Neural cell (in vitro differentiated cells): ENCODE measurements at regions not wholly inside any gene's neighbourhood (a gene's known extent, or its start where the extent isn't known, plus 50 kb on each side); places are given as distances from the start of the nearest gene placed in this dataset.

Experiments
- CTCF ChIP-seq: fragments of 450-650 bp; IDR thresholded peaks from 2 replicates; pipeline ENCODE4 v1.5.1; 2014; ENCODE audit warnings: antibody characterized with exemption, mild to moderate bottlenecking, moderate library complexity; ENCODE audit not compliant: poor library complexity, severe bottlenecking
- EP300 ChIP-seq: fragments of 450-650 bp; conservative IDR thresholded peaks from 2 replicates; pipeline ENCODE4 v1.6.1; 2014; ENCODE audit warnings: antibody characterized with exemption, mild to moderate bottlenecking, moderate library complexity; ENCODE audit not compliant: poor library complexity, severe bottlenecking
- EZH2 ChIP-seq: fragments of 200-600, 300-800 bp; shearing (Covaris generic), sonication (generic); IDR thresholded peaks from 2 replicates; pipeline ENCODE4 v1.6.1; 2014; ENCODE audit warnings: antibody characterized with exemption, low read length, borderline replicate concordance, mild to moderate bottlenecking; ENCODE audit not compliant: insufficient read depth, poor library complexity, severe bottlenecking
- MXI1 ChIP-seq: fragments of 450-650 bp; conservative IDR thresholded peaks from 2 replicates; pipeline ENCODE4 v1.6.1; 2014; ENCODE audit warnings: antibody characterized with exemption, mild to moderate bottlenecking; ENCODE audit not compliant: poor library complexity, severe bottlenecking
- POLR2AphosphoS5 ChIP-seq: IDR thresholded peaks from 2 replicates; pipeline ENCODE4 v1.6.1; 2012
- RAD21 ChIP-seq: fragments of 450-650 bp; conservative IDR thresholded peaks from 2 replicates; pipeline ENCODE4 v1.6.1; 2014; ENCODE audit warnings: antibody characterized with exemption, mild to moderate bottlenecking, moderate library complexity
- REST ChIP-seq: IDR thresholded peaks from 2 replicates; pipeline ENCODE4 v1.6.1; 2012; ENCODE audit warnings: borderline replicate concordance
- SMC3 ChIP-seq: fragments of 450-650 bp; conservative IDR thresholded peaks from 2 replicates; pipeline ENCODE4 v1.6.1; 2014; ENCODE audit warnings: antibody characterized with exemption, mild to moderate bottlenecking, moderate library complexity; ENCODE audit not compliant: poor library complexity
- TAF1 ChIP-seq: IDR thresholded peaks from 2 replicates; pipeline ENCODE4 v1.6.1; 2012; ENCODE audit warnings: low read depth

GRCh38 chr5:81904861-81905260 is 67.0 kb upstream of the ATG10 start:
- TF ChIP-seq CTCF (no peak), REST (no peak), RAD21 (no peak), SMC3 (no peak), MXI1 (no peak), TAF1 (no peak), EP300 (no peak), EZH2 (no peak), POLR2AphosphoS5 (no peak)
